ENCODE measurements at regions not wholly inside any gene's neighbourhood (a gene's known extent, or its start where the extent isn't known, plus 50 kb on each side); places are given as distances from the start of the nearest gene placed in this dataset.

DNA sequence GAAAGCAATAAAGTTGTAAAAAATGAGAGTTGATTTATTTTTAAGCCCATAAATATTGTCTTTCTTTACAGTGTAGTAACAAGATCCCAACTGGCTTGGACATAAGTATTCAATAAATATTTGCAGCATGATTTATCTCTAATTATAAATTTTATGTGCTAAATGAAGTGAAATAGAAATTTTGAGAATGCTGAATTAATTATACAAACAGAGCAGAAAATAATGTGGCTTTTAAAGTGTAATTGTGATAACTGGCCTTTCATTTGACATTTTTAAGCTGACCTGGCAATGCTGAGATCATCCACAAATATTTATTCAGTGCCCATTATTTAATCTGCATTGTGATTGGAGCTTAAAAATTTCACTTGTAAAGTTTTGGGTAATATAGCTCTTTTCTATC is 201.6 kb upstream of the NAV3 start:
- no peak for DNase-seq (ENCODE audit: low read depth)

- peak; percentile 88 for DNase-seq (ENCODE audit: low read depth)
These were observed 205.3 kb upstream of the NAV3 start for GRCh38 chr12:77625441-77625840.

DNA sequence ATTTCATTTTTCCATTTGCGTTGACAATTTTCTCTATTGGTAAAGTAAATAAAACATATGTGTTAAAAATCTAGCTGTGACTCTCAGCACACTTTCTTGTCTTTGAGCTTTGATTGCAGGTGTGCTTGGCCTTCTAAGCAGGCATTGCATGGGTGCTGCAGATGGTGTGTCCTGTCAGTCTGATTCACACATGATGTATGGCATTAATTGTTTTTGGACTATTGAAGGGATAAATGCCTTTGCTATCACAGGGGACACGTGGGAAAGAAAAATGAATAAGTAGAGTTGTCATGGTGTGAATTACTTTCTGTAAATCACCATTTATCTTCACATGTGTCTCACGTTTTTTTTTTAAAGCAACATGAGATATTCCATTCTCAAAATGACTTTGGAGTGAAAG is 211.3 kb upstream of the NAV3 start:
- DNase-seq (ENCODE audit: low read depth): no peak

GRCh38 chr12:77617818-77618217 is 212.9 kb upstream of the NAV3 start:
- DNase-seq (ENCODE audit: low read depth): no peak

GRCh38 chr12:77615332-77615731 is 215.4 kb upstream of the NAV3 start:
- DNase-seq (ENCODE audit: low read depth): peak; percentile 29

GRCh38 chr12:77613411-77613810 is 217.3 kb upstream of the NAV3 start:
- DNase-seq (ENCODE audit: low read depth): no peak

DNA sequence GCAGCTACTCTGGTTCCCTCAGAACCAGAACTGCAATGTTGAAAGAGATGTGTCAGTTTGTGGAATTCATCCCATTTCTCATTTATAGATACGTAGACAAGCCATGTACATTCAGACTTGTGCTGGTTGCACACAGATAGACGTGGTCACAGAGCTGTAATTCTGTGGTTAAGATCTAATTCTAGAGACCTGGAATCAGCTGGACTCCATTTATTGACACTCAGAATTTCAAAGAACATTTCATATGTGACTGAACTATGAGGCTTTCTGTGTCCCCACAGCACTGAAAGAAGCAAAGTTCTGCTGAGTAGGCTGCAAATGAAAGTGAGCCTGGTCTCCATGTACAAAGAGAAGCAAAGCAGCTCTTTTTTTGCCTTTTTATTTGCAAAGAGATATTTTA is 220.2 kb upstream of the NAV3 start:
- no peak for DNase-seq (ENCODE audit: low read depth)

DNA sequence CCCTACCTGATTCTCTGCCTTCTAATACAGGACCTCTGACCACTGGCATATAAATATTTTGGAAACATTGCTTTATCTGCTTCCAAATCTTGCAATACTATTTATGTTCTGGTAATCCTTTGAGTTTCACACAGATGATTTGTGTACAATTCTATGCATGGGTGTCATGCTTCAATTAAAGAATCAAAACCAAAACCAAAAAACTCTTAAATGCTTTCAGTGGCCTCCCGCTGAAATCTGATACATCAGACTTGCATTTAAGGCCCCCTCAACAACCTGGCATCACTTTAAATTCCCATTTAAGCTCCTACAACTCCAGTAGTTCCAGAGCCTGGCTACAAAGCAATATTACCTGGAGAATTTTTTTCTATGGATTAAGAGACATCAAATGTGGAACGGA is 221.7 kb upstream of the NAV3 start:
- no peak for DNase-seq (ENCODE audit: low read depth)

GRCh38 chr12:77608271-77608824 is 222.3 kb upstream of the NAV3 start:
- DNase-seq (ENCODE audit: low read depth): no peak

DNA sequence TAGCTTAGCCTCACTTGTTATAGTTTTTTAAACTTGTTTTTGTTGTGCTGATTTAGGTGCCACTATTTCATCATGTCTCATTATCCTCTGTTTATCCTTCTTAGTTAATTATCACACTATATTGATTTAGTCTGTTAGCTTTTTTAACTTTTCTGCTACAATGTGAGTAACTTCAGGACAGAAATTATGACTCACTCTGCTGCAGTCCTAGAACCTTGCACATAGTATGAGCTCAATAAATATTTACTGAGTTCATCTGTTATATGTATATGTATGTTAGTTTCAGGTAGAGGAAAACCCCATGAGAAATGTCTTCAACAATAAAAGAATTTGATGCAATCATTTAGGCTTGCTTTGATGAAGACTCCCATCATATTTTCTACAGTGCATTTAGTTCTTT is 224.3 kb upstream of the NAV3 start:
- DNase-seq (ENCODE audit: low read depth): no peak

GRCh38 chr12:77603946-77604345 is 226.7 kb upstream of the NAV3 start:
- DNase-seq (ENCODE audit: low read depth): no peak

DNA sequence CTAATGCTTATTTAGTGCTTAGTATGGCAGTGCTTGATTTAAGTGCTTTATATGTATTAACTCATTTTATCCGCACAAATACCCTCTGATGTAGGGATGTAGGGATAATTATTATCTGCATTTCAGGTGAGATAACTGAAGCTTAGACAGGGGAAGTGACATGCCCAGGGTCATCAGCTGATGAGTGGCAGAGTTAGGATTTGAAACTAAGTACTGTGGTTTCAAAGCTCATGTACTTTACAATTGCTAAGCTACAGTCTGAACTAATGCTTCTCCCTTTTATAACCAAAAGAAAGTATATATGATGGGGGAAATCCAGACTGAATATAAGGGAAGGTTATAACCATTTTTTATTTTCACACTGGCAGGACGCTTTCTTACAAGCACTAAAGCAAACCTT is 229.6 kb upstream of the NAV3 start:
- DNase-seq (ENCODE audit: low read depth): no peak

GRCh38 chr12:77600468-77600843 is 230.2 kb upstream of the NAV3 start:
- no peak for DNase-seq (ENCODE audit: low read depth)

- no peak for DNase-seq (ENCODE audit: low read depth)
These were observed 230.8 kb upstream of the NAV3 start for GRCh38 chr12:77599782-77600467.

DNA sequence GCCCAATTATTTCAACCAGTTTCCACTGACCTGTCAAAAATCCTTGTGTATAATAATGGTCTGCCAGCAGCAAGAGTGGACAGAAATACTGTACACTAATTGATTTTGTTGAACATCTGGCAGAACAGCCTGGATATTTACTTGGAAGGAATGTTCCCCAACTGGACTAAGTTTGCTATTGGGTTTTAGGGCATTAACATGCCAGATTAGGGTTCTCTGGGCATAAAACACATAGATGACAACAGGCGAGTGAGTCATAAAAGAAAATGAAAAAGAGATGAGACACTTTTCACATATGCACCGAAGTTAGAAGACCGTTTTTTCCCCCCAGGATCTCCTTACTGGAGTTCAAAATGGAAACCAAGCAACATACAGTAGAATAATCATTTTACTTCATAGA is 236.3 kb upstream of the NAV3 start:
- no peak for DNase-seq (ENCODE audit: low read depth)

DNA sequence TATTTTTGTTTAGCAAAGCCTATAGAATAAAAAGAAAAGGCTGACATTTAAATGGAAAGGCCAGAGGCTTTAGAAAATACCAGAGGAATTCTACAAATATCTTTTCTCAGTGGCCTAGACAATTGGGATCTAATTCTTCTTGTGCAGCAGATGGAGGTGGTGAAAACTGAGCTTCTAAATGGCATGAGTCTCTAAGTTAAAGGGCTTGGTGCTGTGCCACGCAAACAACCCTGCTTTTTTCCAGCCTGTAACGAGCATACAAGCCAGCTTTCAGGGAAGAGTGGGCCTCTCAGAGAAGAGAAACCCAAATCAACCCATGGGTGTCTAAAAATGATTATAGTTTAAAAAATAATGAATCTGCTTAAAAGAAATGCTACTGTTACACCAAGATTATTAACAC is 237.9 kb upstream of the NAV3 start:
- DNase-seq (ENCODE audit: low read depth): no peak

DNA sequence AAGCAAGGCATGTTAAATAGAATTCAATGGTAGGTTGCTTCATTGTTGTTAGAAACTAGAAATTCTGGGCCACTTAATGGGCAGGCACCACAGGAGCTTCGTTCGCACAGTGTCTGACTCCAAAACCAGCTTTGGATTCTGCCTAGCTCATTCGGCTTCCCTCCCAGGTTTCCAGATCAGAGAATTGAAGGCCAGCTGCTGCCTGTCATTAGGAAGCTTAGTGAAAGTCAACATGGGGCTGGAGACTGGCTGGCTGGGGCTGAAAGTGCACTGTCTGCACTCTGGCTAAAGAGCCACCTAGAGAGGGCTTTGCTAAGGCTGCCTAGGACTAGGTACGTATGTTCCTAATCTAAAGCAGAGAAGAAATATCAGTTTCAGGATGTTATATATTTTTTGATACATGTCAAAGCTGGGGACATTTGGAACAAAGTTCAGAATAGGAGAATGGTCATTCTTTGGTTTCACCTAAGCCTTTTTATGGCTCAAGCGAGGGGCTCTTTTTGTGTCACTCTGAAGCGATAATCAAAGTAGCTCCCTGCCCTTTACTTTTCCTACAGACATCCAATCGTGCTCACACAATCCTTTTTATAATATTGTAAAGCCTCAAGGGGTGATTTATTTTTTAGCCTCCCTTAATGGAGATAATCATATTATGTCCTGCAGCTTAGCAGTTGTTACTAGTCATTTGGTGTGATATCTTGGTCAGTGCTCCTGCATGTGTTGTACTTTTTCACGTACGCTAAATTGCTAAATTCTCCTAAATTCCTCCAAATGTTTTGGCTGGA is 238.5 kb upstream of the NAV3 start:
- DNase-seq (ENCODE audit: low read depth): no peak

DNA sequence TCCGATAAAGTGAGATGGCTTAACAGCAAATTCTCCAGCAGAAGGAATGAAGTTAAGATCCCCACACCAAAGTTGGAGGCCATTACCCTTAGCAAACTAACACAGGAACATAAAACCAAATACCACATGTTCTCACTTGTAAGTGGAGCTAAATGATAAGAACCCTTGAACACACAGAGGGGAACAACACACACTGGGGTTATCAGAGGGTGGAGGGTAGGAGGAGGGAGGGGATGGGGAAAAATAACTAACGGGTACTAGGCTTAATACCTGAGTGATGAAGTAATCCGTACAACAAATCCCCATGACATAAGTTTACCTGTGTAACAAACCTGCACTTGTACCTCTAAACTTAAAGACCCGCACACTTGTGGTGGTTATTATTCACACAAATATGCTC is 240.4 kb upstream of the NAV3 start:
- no peak for DNase-seq (ENCODE audit: low read depth)

DNA sequence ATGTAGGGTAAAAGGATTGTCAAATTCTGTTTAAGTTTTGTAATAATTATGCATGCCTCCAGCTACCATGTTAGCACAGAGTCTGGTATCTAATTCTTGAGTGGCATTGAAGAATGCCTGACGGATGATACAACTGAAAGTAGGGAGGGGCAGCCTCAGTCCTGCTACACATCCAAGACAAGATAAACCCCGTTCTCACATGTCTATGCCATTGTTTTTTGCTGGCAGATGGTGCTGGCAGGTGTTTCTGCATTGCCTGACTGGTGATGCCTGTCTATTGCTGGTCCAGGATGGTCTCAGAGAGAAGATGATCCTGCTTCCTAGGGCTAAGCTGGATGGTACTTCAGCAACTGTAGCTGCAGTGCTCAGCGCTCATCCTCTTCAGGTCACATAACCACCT is 245.8 kb upstream of the NAV3 start:
- no peak for DNase-seq (ENCODE audit: low read depth)

DNA sequence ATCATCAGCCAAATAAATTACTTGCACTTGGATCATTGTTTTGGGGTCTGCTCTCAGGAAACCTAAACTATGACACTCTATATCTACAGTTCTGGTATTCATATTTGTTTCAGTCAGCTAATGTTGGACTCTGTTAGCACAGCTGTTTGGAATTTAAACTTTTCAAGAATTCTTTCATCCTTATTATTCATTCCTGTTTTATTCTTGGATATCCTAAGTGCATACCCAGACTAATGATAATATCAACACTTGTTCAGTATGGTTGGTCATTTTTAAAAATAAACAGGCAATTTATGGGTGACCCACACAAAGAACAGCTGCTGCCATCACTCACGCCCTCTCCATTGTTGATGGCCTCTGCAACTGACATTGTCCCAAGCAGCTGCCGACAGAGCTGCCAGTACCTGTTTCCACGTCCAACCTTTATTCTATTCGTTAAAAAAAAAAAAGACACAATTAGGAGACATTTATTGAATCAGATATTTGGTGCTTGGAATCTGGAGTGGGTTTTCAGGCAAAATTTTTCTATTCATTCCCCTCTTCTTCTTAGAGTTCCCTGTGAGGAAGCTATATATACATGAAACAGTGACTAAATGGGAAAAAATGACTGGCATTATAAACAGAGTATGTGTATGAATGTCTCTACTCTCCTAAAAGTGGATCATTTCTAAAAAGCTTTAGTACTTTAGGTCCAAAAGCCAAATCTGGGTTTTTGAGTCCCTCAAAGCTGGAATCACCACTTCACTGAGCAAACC is 252.1 kb upstream of the NAV3 start:
- no peak for DNase-seq (ENCODE audit: low read depth)

DNA sequence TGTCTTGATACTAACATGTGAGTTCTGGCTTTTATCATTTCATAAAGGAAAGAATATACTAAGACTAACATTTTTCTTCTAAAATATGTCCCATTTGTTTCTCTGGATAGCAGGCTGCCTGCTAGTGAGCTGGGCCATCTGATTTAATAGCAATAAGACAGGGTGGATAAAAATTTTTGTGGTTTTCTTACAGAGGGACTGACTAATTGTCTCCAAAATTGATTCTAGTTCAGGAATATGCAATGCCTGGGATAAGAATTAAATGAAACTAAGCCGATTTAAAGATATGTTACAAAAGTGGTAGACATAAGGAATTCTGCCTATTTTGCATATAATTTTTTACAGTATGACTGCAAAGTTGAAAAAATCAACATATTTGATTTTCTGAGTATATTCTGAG is 252.9 kb upstream of the NAV3 start:
- no peak for DNase-seq (ENCODE audit: low read depth)

- peak; percentile 12 for DNase-seq (ENCODE audit: low read depth)
These were observed 255.2 kb upstream of the NAV3 start for GRCh38 chr12:77575376-77575919.

- no peak for DNase-seq (ENCODE audit: low read depth)
These were observed 258.3 kb upstream of the NAV3 start for GRCh38 chr12:77572371-77572770.

Measured in amniotic epithelial cell (primary cell).